Lung (tissue), 11 donors: ENCODE measurements at regions not wholly inside any gene's neighbourhood (a gene's known extent, or its start where the extent isn't known, plus 50 kb on each side); places are given as distances from the start of the nearest gene placed in this dataset.

Experiments
- ATAC-seq: fragments of 200-7000 bp; cut with Tn5 transposase; one replicate; pipeline ENCODE4 v1.9.1; 2020; ENCODE audit warnings: moderate number of reproducible peaks; ENCODE audit not compliant: insufficient read depth, low FRiP score
- DNase-seq, 3 donors: peaks; one replicate each; pipeline ENCODE4 v3.0.0-alpha.2; 2013 to 2017
- H3K27ac ChIP-seq, 2 donors: one replicate each; pipeline ENCODE4 v1.5.1; 2013; ENCODE audit warnings: mild to moderate bottlenecking in 2 of 2, moderate library complexity in 2 of 2, control low read depth in 1 of 2, inconsistent platforms in 1 of 2, low read depth in 1 of 2, low read length in 1 of 2
- H3K27me3 ChIP-seq, 3 donors: one replicate each; pipeline ENCODE4 v1.5.1; 2013; ENCODE audit warnings: low read length in 2 of 3; ENCODE audit not compliant: control insufficient read depth in 3 of 3, insufficient read depth in 3 of 3
- H3K36me3 ChIP-seq, 4 donors: one replicate each; pipeline ENCODE4 v1.5.1; 2013; ENCODE audit warnings: low read length in 4 of 4, mild to moderate bottlenecking in 1 of 4, moderate library complexity in 1 of 4; ENCODE audit not compliant: control insufficient read depth in 4 of 4, insufficient read depth in 4 of 4
- H3K4me1 ChIP-seq, 5 donors: one replicate each; pipeline ENCODE4 v1.5.1; 2013; ENCODE audit warnings: low read length in 5 of 5, mild to moderate bottlenecking in 2 of 5, moderate library complexity in 1 of 5; ENCODE audit not compliant: control insufficient read depth in 5 of 5, insufficient read depth in 5 of 5
- H3K4me3 ChIP-seq: one replicate; pipeline ENCODE4 v1.5.1; 2013; ENCODE audit warnings: mild to moderate bottlenecking, control low read depth, moderate library complexity
- H3K9ac ChIP-seq, 2 donors: one replicate each; pipeline ENCODE4 v1.5.1; 2013; ENCODE audit warnings: low read length in 2 of 2, control low read depth in 1 of 2; ENCODE audit not compliant: insufficient read depth in 1 of 2
- H3K9me3 ChIP-seq, 4 donors: one replicate each; pipeline ENCODE4 v1.5.1; 2013; ENCODE audit warnings: low read length in 3 of 4, mild to moderate bottlenecking in 1 of 4, moderate library complexity in 1 of 4; ENCODE audit not compliant: control insufficient read depth in 4 of 4, insufficient read depth in 3 of 4
- CTCF ChIP-seq: IDR thresholded peaks from 2 replicates; pipeline ENCODE4 v1.5.1; 2012; ENCODE audit warnings: mild to moderate bottlenecking; ENCODE audit errors: control extremely low read depth, extremely low read depth
- WGBS, 2 donors: extraction: QIAGEN DNeasy Blood & Tissue Kit; methylation state at CpG; one replicate each; pipeline ENCODE4 v1.1.7; 2013; 5-methylcytosine and 5-hydroxymethylcytosine counted together
- donor health status: control.
- donor health status: control.
- donor health status: Bipolar disorder and iron deficiency.
- donor health status: healthy.
- donor health status: DM: yes; HTN: yes; CAD: no.

- DNase-seq (no peak), ATAC-seq (no peak)
- H3K27ac ChIP-seq, result no peak overlapping the region
- H3K9me3 ChIP-seq, result no peaks in the 10 kb centered on the region
- H3K36me3 ChIP-seq, result no peaks in the 10 kb centered on the region
- no peaks in the 10 kb centered on the region for H3K27me3 ChIP-seq
- no peak overlapping the region for H3K9ac ChIP-seq
- TF ChIP-seq CTCF, result no peak
- H3K4me1 ChIP-seq, result peaks cover 5 to 53% (median 9%) of the 10 kb centered on the region in 5 donors
- H3K4me3 ChIP-seq, result no peak overlapping the region
These were observed 548.0 kb downstream of the CSNK1G3 start for GRCh38 chr5:124060011-124060410.

GRCh38 chr5:124059200-124059599 is 547.2 kb downstream of the CSNK1G3 start:
- Histone ChIP-seq H3K9ac (no peak overlapping the region), H3K4me1 (peaks cover 5 to 53% (median 9%) of the 10 kb centered on the region in 5 donors), H3K9me3 (no peaks in the 10 kb centered on the region), H3K4me3 (no peak overlapping the region), H3K36me3 (no peaks in the 10 kb centered on the region), H3K27ac (no peak overlapping the region), H3K27me3 (no peaks in the 10 kb centered on the region)
- ATAC-seq, result no peak
- WGBS, 2 donors, result 76 to 81% methylated on average over 3 of the region's 3 CpGs
- no peak for DNase-seq
- TF ChIP-seq CTCF, result no peak

GRCh38 chr5:124057724-124058231 is 545.8 kb downstream of the CSNK1G3 start:
- peaks cover 5 to 53% (median 9%) of the 10 kb centered on the region in 5 donors for H3K4me1 ChIP-seq
- peak overlapping the region in 1 of 2 donors; percentile 19 for H3K9ac ChIP-seq
- H3K36me3 ChIP-seq, result no peaks in the 10 kb centered on the region
- no peak overlapping the region for H3K27ac ChIP-seq
- no peaks in the 10 kb centered on the region for H3K9me3 ChIP-seq
- DNase-seq (peak; percentile 22 to 59 (median 35)), ATAC-seq (no peak)
- TF ChIP-seq CTCF, result no peak
- H3K27me3 ChIP-seq, result no peaks in the 10 kb centered on the region
- no peak overlapping the region for H3K4me3 ChIP-seq
- WGBS, 2 donors, result 31 to 40% methylated on average over 4 of the region's 4 CpGs
